NCI-H1105 treated with DMSO at 0.1 percent for 48 hours (cell line): ENCODE measurements at regions not wholly inside any gene's neighbourhood (a gene's known extent, or its start where the extent isn't known, plus 50 kb on each side); places are given as distances from the start of the nearest gene placed in this dataset.

Experiments used
- DNase-seq: peaks from one replicate; lab custom pipeline; 2025; lab: John Stamatoyannopoulos, UW

DNA sequence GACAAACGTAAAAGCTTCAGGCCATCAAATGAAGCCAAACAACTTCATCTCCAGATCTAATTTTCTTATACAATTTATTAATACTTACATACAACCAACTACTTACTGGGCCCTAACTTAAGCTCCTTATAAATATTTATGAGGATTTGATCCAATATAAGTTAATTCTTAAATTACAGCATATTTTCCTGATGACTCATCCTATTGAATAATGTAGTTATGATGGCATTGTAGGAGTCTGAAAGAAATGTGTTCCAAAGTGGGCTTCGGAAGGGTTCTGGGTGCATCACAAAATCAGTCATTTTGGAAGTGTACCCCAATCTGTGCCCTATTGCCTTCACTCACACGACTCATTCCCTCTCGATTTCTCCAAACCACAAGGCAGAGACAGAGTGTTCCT is 455.1 kb upstream of the CTSO start:
- no peak for DNase-seq

DNA sequence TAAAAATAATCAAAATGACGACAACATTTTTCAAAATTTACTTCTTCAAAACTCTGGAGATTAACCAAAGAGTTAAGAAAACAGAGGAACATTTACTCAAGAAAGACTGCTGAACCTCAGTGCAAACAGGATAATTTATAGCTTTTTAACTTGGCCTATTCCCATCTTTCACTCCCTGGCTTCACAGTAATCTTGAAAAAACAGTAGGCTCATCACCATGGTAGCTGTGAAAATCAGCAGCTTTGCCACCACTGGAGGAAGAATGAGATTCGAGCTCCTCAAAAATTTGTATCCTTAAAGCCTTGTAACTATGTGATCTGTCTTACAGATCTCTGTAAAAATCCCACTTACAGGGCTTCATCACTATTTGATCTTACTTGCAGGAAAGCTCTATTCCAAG is 447.7 kb upstream of the CTSO start:
- no peak for DNase-seq

DNA sequence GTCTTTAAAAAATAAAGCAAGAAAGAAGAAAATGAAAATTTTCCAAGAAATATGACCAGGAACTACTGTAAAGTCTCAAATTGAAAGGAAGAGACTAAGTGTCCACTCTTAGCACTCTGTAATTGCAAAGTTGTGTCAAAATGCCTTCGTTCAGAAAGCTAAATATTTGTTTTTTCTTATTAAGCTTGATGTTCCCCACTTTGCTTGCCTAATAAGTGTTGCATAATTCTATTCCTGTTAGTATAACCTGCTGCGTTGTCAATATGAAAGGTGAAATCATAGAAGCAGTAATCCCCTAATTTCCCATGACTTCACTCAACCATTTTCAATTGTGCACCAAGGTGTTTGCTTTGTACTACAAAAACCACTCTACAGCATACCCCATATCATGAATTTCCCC is 442.9 kb upstream of the CTSO start:
- no peak for DNase-seq

DNA sequence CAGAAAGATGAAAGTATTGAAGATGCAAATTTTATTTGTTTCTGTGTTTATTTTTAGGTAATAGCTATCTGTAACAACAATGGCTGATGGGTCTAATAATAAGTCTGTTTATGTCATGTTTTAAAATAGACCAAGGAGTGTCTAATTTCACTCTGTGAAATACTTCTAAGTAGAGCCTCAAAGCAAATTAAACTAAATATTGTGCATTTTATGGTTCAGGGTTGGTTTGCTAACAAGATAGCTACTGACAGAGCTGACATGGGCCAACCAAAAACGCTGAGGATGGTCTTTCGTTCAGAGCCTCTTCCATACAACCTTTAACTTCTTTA is 437.6 kb upstream of the CTSO start:
- no peak for DNase-seq

DNA sequence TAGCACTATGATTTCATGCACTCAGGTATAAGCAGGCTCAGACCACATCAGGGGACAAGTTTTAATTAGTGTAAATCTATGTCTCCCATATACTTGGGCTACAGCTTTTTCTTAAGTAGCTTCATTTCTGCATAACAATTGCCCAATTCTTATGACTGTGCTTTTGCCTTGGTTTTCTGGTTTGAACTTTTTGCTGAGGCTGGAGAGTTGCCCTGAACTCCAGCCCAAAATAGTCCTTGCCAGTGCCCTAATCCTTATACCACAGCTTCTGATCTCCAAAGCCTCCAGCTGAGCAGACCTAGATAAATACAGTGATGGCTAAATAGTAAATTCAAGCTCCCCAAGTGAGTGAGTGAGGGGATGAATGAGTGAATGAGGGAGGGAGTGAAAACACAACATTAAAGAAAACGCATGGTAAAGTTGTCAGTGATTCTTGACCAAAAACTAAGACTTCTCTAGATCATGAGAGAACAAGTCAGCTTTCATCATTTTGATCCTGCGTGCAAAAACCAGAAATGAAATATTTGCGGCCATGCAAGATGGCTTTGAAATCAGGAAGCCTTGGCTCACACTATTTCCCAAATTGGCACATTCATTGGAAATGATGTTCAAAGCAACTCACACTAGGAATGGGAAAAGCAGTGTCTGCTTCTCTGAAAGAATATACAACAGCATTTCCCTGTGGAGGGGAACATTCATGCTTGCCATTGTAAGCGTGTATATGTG is 437.1 kb upstream of the CTSO start:
- DNase-seq = no peak

DNA sequence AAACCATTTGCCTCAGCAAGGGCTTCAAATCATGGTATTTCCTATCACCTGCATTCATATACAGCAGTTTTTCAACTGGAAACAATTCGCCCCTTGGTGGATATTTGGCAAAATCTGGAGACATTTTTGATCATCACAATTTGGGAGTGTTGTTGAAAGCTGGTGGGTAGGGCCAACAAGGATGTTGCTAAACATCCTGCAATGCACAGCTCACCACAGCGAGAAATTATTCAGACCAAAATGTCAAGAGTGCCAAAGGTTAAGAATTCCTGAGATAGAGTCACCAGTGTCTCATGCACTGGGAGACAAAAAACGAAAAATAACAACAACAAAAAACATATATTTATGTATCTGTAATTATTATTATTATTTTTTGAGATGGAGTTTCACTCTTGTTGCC is 435.2 kb upstream of the CTSO start:
- DNase-seq = no peak

DNA sequence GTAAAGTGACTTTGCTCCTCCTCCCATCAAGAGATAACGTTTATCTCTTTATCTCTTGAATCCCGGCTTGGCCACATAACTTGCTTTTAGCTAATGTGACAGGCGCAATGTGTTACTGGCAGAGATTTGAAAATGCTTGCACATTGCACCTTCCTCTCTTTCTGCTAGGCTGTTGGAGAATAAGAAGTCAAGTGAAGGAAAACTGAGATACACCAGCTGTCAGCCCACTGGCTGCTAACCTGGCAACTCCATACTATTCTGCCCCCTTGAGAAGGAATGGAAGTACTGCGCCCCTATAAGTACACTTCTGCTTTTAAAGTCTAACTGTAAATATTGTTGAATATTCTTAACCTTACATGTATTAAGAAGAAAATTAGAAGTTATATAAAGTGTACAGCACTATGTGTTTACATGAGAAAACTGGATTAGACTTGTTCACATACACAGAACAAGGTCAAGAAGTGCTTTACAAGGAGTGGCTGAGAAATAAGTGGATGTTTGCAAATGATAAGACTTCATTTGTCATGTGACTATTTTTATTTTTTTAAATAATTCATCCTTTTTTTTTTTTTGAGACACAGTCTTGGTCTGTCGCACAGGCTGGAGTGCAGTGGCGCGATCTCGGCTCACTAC is 424.5 kb upstream of the CTSO start:
- DNase-seq = peak; percentile 2

DNA sequence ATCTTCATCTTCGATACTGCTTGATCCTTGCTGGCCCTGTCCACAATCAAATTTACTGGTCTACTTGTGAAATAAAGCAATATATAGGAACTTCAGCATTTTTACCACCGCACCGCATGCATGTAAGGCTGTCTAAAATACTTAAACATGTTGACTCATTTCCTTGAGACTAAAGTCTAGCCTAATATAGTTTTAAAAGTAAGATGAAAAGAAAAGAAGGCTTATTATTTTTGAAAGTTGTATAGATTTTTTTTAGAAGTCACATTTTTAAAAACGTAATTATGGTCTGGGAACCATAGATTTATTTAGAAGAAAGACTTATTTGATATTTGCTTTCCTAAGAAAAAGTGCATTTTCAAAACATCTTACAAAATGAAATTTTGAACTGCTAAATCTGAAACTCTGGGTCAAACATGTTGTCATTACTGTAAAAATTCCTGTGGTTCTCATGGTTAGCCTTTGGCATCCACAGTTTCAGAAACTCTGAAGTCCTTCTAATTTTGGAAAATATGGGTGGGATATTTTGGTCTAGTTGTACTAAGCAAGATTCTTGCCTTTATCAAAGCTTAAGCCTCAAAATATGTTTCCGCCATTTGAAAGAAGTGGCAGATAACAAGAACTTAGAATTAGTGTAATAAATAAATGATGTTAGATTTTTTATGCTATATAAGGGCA is 423.5 kb upstream of the CTSO start:
- no peak for DNase-seq

DNA sequence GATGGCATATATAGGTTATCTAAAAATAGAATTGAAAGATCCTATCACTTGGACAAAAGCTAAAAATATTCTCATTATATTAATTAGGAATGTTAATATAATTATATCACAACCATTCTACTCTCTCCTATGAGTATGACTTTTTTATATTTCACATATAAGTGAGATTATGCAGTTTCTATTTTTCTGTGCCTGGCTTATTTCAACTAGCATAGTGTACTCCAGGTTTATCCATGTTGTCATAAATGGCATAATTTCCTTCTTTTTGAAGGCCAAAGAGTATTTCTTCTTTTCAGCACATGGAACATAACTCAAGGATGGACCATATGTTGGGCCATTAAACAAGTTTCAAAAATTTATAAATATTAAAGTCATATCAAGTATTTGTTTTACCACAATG is 421.2 kb upstream of the CTSO start:
- no peak for DNase-seq

DNA sequence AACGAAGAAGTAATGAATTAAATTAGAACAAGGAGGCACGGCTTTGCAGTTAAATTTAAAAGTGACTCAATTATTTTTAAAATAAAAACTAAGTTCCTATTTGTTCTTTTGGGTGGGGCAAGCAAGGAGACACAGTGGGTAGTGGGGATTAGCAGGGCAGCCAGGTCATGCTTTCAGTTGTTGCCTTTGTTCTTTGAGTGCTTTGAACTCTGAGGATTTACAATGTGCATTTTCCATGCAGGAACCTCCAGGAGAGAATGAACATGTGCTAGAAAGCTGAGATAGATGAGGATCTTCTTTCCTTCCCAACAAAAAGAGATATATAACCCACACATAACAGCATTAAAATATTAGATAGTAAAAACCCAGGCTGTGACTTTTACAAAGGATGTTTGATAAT is 420.4 kb upstream of the CTSO start:
- no peak for DNase-seq

DNA sequence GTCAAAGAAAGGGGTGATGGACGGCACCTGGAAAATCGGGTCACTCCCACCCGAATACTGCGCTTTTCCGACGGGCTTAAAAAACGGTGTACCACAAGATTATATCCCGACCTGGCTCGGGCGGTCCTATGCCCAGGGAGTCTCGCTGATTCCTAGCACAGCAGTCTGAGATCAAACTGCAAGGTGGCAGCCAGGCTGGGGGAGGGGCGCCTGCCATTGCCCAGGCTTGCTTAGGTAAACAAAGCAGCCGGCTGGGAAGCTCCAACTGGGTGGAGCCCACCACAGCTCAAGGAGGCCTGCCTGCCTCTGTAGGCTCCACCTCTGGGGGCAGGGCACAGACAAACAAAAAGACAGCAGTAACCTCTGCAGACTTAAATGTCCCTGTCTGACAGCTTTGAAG is 413.8 kb upstream of the CTSO start:
- DNase-seq = peak; percentile 13

DNA sequence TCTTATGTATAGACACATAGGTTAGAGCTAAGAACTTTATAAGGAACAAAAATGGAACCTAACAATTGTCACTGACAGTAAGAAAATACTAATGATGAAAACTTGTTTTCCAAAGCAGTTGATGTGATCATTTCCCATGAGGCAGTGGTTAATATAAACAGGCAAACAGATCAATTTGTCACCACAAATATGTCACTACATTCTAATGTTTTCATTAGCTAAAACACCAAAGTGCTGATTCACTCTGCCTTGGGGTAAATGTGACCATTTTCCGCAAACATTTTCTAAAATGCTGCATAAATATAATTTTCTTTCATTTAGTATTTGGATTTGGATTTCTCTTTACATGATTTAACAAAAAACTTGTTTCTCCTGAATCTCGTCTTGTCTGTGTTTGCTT is 408.9 kb upstream of the CTSO start:
- no peak for DNase-seq

DNA sequence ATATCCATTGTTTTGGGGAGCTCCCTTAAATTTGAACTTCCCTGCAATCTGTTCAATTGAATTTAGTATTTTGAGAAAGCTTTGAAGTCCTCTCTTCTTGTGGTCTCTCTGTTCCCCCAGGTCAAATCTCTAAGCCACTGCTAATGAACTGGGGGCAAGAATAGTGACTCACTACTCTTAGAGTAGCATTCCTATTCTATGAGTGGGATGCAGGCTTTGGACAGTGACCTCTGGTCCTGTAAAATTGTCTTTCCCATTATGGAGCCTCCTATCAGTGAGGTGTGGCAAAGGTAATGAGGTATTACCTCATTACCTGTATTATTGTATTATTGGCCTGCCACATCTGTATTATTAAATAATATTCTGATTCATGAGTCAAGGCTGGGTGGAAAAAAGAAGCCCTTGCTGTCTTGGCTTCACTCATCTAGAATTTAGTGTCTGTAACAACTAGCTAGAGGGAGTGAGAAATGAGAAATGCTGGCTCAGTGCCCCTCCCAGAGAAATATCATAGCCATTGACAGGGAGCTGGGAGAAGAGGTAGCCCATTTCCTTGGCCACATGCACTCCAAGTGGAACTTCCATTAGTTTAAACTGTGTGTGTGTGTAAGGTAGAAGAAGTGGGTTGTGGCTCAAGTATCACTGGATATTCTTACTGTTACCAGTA is 393.9 kb upstream of the CTSO start:
- no peak for DNase-seq

DNA sequence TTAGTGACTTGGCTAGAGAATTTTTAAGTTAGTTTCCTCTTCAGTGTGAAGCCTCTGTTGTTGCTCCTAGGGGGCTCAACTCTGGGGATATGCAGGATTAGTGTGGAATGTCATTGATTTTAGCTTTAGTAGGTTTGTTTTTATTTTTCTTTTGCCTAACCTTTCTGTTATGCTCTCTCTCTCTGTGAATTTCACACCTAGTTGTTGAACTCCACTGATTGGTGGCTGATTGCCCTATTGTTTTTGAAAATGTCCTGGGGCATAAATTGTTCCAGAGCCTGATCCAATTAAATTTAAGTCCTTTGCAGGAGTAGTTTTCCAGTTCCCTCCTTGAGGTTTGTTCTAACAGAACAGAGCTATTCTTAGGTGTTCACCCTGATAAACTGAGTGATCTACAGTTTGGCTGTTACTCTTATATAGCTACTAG is 393.3 kb upstream of the CTSO start:
- no peak for DNase-seq

DNA sequence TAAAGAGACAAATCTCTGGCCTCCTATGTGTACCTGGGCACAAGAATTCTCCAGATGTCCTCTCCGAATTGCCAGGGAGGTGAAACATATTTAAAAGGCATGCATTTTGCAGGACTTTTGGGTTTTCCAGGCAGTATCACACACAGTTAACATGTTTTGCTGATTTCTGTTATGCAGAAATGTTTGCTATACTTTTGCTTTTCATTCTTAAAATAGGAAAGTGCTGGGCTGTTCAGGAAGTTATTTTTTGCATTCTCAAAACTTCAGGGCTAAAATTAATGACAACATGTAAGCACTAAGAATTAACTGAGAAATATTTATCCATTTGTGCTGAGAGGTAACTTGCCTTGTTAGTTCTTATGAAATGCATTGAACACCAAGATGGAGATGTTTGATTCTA is 390.7 kb upstream of the CTSO start:
- DNase-seq = no peak

DNA sequence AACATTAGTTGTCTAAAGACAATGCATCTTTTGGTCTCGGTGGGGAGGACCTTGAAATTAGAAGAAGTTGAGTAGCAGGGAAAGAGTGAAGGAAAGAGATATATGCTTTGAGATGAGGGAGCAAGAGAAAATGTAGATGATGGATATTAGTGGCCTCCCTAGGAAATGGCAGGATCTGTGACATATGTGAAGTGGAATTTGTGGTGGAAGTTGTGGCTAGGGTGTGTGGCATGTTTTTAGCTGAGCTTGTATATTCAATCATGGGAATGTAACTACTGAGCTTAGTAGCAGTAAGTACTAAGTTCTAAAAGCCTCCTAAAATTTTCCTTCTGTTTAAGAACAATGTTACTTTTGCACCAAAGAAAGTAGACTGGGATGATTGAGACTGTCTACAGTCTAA is 382.8 kb upstream of the CTSO start:
- DNase-seq = no peak

DNA sequence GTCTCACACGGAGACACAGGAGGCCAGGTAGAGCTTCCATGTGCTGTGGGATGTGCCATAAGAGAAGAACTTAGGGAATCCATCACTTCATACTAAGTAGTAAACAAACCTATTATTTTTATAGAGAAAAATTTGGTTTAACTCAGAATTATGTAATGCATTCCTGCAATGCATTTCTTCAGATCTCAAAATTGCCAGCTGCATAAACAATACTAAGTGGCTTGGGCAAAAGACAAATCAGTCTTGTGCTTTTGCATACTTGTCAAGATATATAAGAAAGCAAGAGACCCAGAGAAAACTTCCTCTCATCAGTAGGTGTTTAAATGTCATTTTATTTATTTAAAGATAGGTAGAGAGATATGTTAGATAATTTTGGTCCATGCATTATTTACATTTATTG is 382.1 kb upstream of the CTSO start:
- no peak for DNase-seq

DNA sequence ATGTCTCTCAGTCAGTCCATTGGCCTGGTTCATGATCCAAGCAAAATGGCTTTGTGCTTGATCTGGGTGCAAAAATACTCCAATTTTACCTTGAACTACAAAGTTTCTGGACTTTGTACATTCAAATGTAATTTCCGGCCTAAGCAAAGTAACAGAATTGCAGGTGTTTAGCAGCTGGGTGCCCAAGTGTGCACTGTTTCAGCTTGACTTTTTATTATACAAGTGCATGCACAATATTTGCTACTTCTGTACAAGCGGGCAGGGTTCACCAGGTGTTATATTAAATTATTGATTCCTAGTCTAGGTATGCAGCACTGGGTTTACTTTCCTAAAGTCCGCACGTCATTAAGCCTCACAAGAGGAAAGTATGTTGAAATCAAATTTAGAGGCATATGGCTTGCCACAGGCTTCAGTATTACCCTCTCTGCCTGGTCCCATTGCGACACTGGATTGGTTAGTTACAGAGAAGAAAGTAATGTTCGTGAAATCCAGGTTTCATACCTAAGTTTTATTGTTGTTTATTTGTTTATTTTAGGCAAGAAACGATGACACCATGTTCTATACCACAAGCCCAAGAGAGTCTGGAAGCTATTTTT is 376.9 kb upstream of the CTSO start:
- DNase-seq = no peak

DNA sequence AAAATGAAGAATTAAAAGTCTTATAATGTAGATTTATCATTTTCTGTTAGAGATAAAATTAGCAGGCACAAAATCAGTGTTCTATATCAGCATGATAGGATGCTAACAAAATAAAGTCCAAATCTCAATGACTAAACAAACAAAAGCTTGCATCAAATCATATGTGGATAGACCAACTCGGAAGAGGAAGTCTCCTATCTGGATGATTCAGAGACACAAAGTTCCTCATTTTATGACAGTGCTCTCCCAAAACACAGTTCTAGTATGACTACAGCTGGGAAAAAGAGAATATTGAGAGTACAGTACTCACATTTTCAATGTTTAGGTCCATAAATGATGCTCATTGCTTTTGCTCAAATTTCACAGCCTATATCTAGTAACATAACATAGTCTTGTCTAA is 376.1 kb upstream of the CTSO start:
- DNase-seq = no peak

DNA sequence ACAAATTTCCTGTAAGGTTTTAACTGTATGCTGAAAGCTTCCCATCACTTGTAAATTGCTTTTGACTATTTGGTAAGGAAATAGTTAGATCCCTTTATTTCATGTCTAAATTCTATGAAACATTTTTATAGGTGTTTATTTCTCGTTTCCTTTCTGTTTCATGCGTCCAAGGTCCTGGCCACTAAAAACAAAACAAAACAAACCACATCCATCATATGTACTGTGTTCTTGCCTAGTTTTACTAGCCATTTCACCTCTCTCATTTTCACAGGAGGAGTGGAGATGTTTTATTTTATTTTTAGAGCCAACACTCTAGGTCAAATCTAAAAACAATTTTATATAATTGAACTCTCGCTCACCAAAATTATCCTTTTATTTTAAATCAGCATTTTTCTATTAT is 375.2 kb upstream of the CTSO start:
- DNase-seq = no peak

DNA sequence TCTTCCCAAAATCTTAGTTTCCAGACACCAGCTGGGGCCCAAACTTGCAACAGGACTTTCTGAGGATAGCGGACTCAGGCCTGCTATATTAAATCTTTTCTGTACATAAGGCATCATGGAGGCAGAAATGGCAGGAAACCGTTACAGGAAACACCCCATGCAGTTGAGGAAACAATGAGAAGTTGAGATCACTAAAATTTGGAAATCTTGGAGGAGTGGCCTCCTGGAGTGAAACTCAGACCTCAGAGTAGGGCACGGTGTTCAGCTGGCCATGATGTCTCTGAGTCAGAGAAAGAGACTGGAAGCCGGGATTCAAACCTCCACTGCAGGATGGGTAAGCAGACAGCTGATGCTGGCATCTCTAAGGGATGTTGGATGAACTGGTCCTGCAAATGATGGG is 372.6 kb upstream of the CTSO start:
- no peak for DNase-seq

DNA sequence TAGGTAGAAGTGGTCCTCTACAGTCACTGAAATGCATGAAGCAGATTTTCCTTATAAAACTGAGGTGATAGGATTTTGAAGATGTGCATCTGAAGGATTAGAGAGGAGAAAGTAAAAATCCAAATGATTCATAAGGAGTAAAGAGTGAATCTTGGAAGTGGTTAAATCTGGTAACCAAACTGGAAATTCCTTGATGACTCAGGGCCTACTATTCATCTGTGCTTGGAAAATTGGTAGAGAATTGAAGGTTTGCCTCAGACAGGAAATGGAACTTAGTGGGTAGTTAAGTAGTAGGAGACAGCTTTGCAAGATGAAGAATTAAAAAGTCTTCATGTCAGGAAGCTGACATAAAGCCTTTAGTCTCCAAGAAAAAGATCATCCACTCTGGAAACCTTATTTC is 368.9 kb upstream of the CTSO start:
- DNase-seq = no peak

DNA sequence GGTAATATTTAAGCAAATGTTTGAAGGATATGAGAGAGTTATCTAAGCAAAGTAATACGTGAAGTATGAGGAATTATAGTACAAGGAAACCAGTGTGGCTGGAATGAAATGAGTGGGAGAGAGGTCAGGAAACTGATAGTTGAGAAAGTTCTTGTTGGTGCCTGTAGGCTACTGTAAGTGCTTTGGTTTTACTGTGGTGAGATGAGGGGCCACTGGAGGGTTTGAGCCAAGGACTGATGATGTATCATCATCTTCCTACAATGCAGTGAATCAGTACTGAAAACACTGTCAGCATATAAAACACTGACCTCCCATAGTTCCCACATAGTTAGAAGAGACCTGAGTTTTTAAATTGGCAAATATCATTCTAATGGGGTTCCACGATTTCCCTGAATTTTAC is 367.5 kb upstream of the CTSO start:
- no peak for DNase-seq
